Calu3 (cell line): ENCODE measurements at regions not wholly inside any gene's neighbourhood (a gene's known extent, or its start where the extent isn't known, plus 50 kb on each side); places are given as distances from the start of the nearest gene placed in this dataset.

Source experiments
- BruUV-seq: library from RNA; stranded (reverse); fragments of 400-500 nt; replicated peaks from 2 replicates; lab custom pipeline; 2021; lab: Mats Ljungman, UMichigan
- CTCF ChIA-PET: fragments of 300-600 bp; sonication (Branson Sonifier 250); formaldehyde crosslinking; loops from one replicate; lab custom pipeline; 2022; ENCODE audit warnings: antibody characterized with exemption; lab: Charles Lee
- DNase-seq: peaks from one replicate; pipeline ENCODE4 v3.0.0; 2022
- H3K27ac Mint-ChIP-seq: one replicate; pipeline ENCODE4 v1.8.0; 2022; ENCODE audit warnings: mixed read lengths; ENCODE audit not compliant: unreplicated experiment
- H3K27me3 Mint-ChIP-seq: one replicate; pipeline ENCODE4 v1.8.0; 2022; ENCODE audit warnings: mixed read lengths; ENCODE audit not compliant: unreplicated experiment
- H3K36me3 Mint-ChIP-seq: one replicate; pipeline ENCODE4 v1.8.0; 2022; ENCODE audit warnings: mild to moderate bottlenecking, moderate library complexity, mixed read lengths; ENCODE audit not compliant: insufficient read depth, unreplicated experiment
- H3K4me1 Mint-ChIP-seq: one replicate; pipeline ENCODE4 v1.8.0; 2022; ENCODE audit warnings: mild to moderate bottlenecking, low read depth, mixed read lengths; ENCODE audit not compliant: unreplicated experiment
- H3K4me3 Mint-ChIP-seq: one replicate; pipeline ENCODE4 v1.8.0; 2022; ENCODE audit warnings: mild to moderate bottlenecking, low read depth, moderate library complexity, mixed read lengths; ENCODE audit not compliant: unreplicated experiment
- H3K9me3 Mint-ChIP-seq: one replicate; pipeline ENCODE4 v1.8.0; 2022; ENCODE audit warnings: low read depth, mixed read lengths; ENCODE audit not compliant: unreplicated experiment
- intact Hi-C: fragments of 100-400 bp; cut with micrococcal nuclease; formaldehyde crosslinking; loops from one replicate; pipeline ENCODE4 v1.10.0; 2022; ENCODE audit not compliant: unreplicated experiment
- TF ChIP-seq, protein P1 (sequence below): fragments of 200-600 bp; IDR thresholded peaks from one replicate; pipeline ENCODE4 v1.8.0; 2022; ENCODE audit warnings: antibody characterized with exemption; ENCODE audit not compliant: unreplicated experiment

DNA sequence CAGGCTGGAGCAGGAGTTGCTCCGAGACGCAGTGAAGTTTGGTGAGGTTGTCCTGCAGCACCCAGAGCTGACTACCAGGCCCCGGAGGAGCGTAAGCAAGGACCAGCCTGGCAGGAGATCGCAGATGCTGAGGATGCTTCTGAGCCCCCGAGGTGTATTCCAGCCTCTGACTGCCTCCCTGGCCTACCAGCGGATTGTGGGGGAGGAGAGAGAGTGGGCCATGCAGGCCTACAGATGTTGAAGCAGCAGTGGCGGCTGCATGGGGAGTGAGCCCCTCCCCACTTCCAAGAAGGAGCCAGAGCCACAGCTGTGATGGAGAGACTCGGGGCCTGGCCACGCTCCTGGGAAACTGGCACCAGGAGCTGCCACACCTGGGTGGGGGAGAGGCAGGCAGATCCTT is 302.5 kb upstream of the PROK2 start:
- no TSS peak for BruUV-seq
- TF ChIP-seq, protein P1, sequence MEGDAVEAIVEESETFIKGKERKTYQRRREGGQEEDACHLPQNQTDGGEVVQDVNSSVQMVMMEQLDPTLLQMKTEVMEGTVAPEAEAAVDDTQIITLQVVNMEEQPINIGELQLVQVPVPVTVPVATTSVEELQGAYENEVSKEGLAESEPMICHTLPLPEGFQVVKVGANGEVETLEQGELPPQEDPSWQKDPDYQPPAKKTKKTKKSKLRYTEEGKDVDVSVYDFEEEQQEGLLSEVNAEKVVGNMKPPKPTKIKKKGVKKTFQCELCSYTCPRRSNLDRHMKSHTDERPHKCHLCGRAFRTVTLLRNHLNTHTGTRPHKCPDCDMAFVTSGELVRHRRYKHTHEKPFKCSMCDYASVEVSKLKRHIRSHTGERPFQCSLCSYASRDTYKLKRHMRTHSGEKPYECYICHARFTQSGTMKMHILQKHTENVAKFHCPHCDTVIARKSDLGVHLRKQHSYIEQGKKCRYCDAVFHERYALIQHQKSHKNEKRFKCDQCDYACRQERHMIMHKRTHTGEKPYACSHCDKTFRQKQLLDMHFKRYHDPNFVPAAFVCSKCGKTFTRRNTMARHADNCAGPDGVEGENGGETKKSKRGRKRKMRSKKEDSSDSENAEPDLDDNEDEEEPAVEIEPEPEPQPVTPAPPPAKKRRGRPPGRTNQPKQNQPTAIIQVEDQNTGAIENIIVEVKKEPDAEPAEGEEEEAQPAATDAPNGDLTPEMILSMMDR, result no peak
- CTCF ChIA-PET, result no interaction called here

DNA sequence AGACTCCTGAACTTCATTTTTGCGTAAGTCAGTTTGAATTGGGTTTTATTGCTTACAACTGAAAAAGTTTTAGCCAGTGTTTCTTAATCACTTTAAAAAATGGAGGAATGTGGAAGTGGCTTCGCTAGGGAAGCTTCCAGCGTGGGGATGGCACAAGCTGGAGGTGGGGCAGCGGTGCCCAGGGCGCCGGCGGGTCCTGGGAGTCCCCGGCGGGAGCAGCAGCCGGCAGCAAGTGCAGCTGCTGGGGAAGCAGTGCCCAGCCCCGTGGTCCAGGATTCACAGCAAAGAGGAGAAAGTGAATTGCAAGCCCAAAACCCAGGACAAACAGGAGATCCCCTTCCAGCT is 301.8 kb upstream of the PROK2 start:
- Mint-ChIP-seq H3K9me3 (no peaks in the 10 kb centered on the region), H3K27me3 (peaks cover 65% of the 10 kb centered on the region), H3K36me3 (no peaks in the 10 kb centered on the region), H3K4me3 (no peak overlapping the region), H3K4me1 (no peaks in the 10 kb centered on the region), H3K27ac (no peak overlapping the region)
- intact Hi-C loops, result no loop called here
- CTCF ChIA-PET, result no interaction called here
- BruUV-seq, result no TSS peak
- TF ChIP-seq, protein P1, result no peak
- DNase-seq, result no peak

More for the DNA sequence above, 302.5 kb upstream of the PROK2 start:
- Mint-ChIP-seq H3K36me3 (no peaks in the 10 kb centered on the region), H3K4me1 (no peaks in the 10 kb centered on the region), H3K9me3 (no peaks in the 10 kb centered on the region), H3K27ac (no peak overlapping the region), H3K4me3 (no peak overlapping the region), H3K27me3 (peaks cover 65% of the 10 kb centered on the region)
- intact Hi-C loops, result no loop called here
- no peak for DNase-seq

DNA sequence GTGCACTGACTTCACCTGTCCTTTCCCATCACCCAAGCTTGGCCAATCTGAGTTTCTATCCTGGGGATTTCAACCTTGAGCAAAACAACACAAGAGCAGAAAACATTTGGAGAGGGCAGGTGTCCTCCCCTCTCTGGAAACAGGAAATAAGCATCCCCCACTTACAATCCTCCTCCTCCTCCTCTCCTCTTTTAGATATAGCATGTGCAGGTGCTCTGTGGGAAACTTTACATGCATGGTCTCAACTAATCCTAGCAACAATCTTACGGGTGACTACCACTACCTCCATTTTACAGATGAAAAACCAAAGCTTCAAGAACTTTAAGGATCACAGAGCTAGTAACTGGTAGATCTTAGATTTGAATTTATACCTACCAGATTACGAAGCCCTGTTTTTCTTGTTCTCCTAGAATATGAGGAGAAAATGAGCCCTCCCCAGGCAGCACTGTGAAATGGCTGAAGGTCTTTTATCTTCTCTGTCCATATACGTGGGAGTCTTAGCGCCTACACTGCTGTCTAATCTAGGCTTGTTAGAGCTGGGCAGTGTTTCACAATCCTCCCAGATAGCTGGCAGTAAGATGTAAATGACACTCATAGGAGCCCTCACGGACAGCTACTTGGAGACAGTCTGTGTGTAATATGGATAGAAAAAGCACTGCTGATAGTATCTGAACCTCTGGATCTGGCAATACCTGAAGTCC is 301.2 kb upstream of the PROK2 start:
- H3K4me3 Mint-ChIP-seq, result no peak overlapping the region

DNA sequence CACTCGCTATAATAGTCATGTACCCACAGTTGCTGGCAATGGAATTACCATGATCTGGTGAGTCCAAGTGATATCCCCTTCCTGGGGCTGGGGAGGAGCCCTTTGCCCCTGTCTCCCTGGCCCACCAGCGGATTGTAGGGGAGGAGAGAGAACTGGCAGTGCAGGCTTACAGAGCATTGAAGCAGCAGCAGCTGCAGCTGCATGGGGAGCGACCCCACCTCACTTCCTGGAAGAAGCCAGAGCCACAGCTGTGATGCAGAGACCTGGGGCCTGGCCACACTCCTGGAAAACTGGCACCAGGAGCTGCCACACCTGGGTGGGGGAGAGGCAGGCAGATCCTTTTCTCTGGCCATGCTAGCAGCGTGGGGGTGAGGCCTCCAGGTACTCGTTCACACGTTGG is 300.1 kb upstream of the PROK2 start:
- CTCF ChIA-PET, result no interaction called here
- no peaks in the 10 kb centered on the region for H3K4me1 Mint-ChIP-seq
- peaks cover 60% of the 10 kb centered on the region for H3K27me3 Mint-ChIP-seq
- BruUV-seq, result no TSS peak
- DNase-seq, result no peak
- TF ChIP-seq, protein P1, result no peak
- H3K27ac Mint-ChIP-seq, result no peak overlapping the region
- intact Hi-C loops, result no loop called here
- H3K36me3 Mint-ChIP-seq, result no peaks in the 10 kb centered on the region
- no peaks in the 10 kb centered on the region for H3K9me3 Mint-ChIP-seq
- no peak overlapping the region for H3K4me3 Mint-ChIP-seq

More for the DNA sequence above, 301.2 kb upstream of the PROK2 start:
- BruUV-seq, result no TSS peak
- TF ChIP-seq, protein P1, result no peak
- Mint-ChIP-seq H3K27me3 (peaks cover 60% of the 10 kb centered on the region), H3K4me1 (no peaks in the 10 kb centered on the region), H3K9me3 (no peaks in the 10 kb centered on the region), H3K36me3 (no peaks in the 10 kb centered on the region), H3K27ac (no peak overlapping the region)
- CTCF ChIA-PET, result interaction anchor here (0.6 kb wide), 1 partner anchor 74 kb away, joined by 3 read pairs; no protein-coding TSS in a partner anchor
- intact Hi-C loops, result no loop called here
- no peak for DNase-seq
